Fibroblast of mammary gland (primary cell): ENCODE measurements at regions not wholly inside any gene's neighbourhood (a gene's known extent, or its start where the extent isn't known, plus 50 kb on each side); places are given as distances from the start of the nearest gene placed in this dataset.
"Not testable (repeated sequence)": the region's sequence is repeated elsewhere in the genome, so short reads cannot be mapped to it uniquely, and the experiment has no call there.

Experiments used
- DNase-seq: peaks from one replicate; pipeline ENCODE4 v3.0.0-alpha.2; 2010; ENCODE audit warnings: low read depth
- H3K4me3 ChIP-seq: 2 replicates; pipeline ENCODE4 v1.5.1; 2011; ENCODE audit warnings: low read depth, mild to moderate bottlenecking, low read length, moderate library complexity; ENCODE audit not compliant: control insufficient read depth
- CTCF ChIP-seq: conservative IDR thresholded peaks from 2 replicates; pipeline ENCODE4 v1.5.1; 2011; ENCODE audit warnings: low read depth, low read length, inconsistent platforms; ENCODE audit not compliant: control insufficient read depth, insufficient read depth

- TF ChIP-seq CTCF: no peak
- H3K4me3 ChIP-seq: no peak overlapping the region
- no peak for DNase-seq
Measured at GRCh38 chr12:107513184-107513583, 172.4 kb upstream of the PWP1 start.

GRCh38 chr12:107513636-107514400, 171.8 kb upstream of the PWP1 start:
- DNase-seq: no peak
- no peak for TF ChIP-seq CTCF
- H3K4me3 ChIP-seq: no peak overlapping the region

- peak; percentile 96 for DNase-seq
- H3K4me3 ChIP-seq: no peak overlapping the region
Measured at GRCh38 chr12:107514887-107515445, 170.6 kb upstream of the PWP1 start.

GRCh38 chr12:107515446-107515958, 170.1 kb upstream of the PWP1 start:
- no peak for TF ChIP-seq CTCF
- peak; percentile 99 for DNase-seq
- H3K4me3 ChIP-seq: no peak overlapping the region

More at GRCh38 chr12:107514887-107515445, 170.6 kb upstream of the PWP1 start:
- no peak for TF ChIP-seq CTCF

GRCh38 chr12:107517816-107518215, 167.8 kb upstream of the PWP1 start:
- H3K4me3 ChIP-seq, DNase-seq: not testable (repeated sequence)

- TF ChIP-seq CTCF: no peak
- DNase-seq: no peak
- H3K4me3 ChIP-seq: no peak overlapping the region
Measured at GRCh38 chr12:107518868-107519267, 166.7 kb upstream of the PWP1 start.
